ENCODE measurements at regions not wholly inside any gene's neighbourhood (a gene's known extent, or its start where the extent isn't known, plus 50 kb on each side); places are given as distances from the start of the nearest gene placed in this dataset.
"Not testable (repeated sequence)": the region's sequence is repeated elsewhere in the genome, so short reads cannot be mapped to it uniquely, and the experiment has no call there.

- TF ChIP-seq CTCF, POLR2A, POLR2AphosphoS5 (IDR thresholded peaks at IDR 0.05): not testable (repeated sequence)
Measured at GRCh38 chr15:22651179-22651578, 135.3 kb upstream of the NIPA1 start.

All from upper lobe of left lung (tissue), 4 donors.